CD1c-positive myeloid dendritic cell (primary cell): ENCODE measurements at regions not wholly inside any gene's neighbourhood (a gene's known extent, or its start where the extent isn't known, plus 50 kb on each side); places are given as distances from the start of the nearest gene placed in this dataset.
A peak's percentile ranks its signal among the peaks of the same experiment; 100 is the strongest.

ENCODE experiments used
- DNase-seq: peaks from one replicate; pipeline ENCODE4 v3.0.0-alpha.2; 2016; ENCODE audit errors: extremely low spot score

GRCh38 chr7:120164-120991 lies 72.0 kb upstream of the FAM20C start:
- no peak for DNase-seq

- DNase-seq = no peak
Measured at GRCh38 chr7:121002-121785, 71.2 kb upstream of the FAM20C start.

- no peak for DNase-seq
Measured at GRCh38 chr7:123237-123636, 69.1 kb upstream of the FAM20C start.

GRCh38 chr7:124130-124949 lies 68.0 kb upstream of the FAM20C start:
- DNase-seq = no peak

GRCh38 chr7:125061-125475 lies 67.3 kb upstream of the FAM20C start:
- DNase-seq = no peak

- no peak for DNase-seq
Measured at GRCh38 chr7:125661-126060, 66.7 kb upstream of the FAM20C start.

GRCh38 chr7:126368-126767 lies 66.0 kb upstream of the FAM20C start:
- DNase-seq = no peak

- no peak for DNase-seq
Measured at GRCh38 chr7:127064-127598, 65.2 kb upstream of the FAM20C start.

GRCh38 chr7:128171-129080 lies 63.9 kb upstream of the FAM20C start:
- no peak for DNase-seq

- peak; percentile 80 for DNase-seq
Measured at GRCh38 chr7:129366-130221, 62.8 kb upstream of the FAM20C start.

GRCh38 chr7:130222-130572 lies 62.2 kb upstream of the FAM20C start:
- DNase-seq = no peak

- no peak for DNase-seq
Measured at GRCh38 chr7:130875-131780, 61.2 kb upstream of the FAM20C start.

GRCh38 chr7:131781-132482 lies 60.4 kb upstream of the FAM20C start:
- peak; percentile 83 for DNase-seq

- no peak for DNase-seq
Measured at GRCh38 chr7:132899-133298, 59.5 kb upstream of the FAM20C start.

- DNase-seq = peak; percentile 61
Measured at GRCh38 chr7:133470-133869, 58.9 kb upstream of the FAM20C start.

- no peak for DNase-seq
Measured at GRCh38 chr7:134029-134428, 58.3 kb upstream of the FAM20C start.

- no peak for DNase-seq
Measured at GRCh38 chr7:134561-135256, 57.7 kb upstream of the FAM20C start.

GRCh38 chr7:135257-135653 lies 57.1 kb upstream of the FAM20C start:
- DNase-seq = no peak
